H9 (cell line): ENCODE measurements at regions not wholly inside any gene's neighbourhood (a gene's known extent, or its start where the extent isn't known, plus 50 kb on each side); places are given as distances from the start of the nearest gene placed in this dataset.

ENCODE experiments used
- DNase-seq: peaks from one replicate; pipeline ENCODE4 v3.0.0-alpha.2; 2017
- H2AFZ ChIP-seq: one replicate; pipeline ENCODE4 v1.6.1; 2013; ENCODE audit warnings: mild to moderate bottlenecking, low read length, control low read depth, moderate library complexity
- H2AK5ac ChIP-seq: 2 replicates; pipeline ENCODE4 v1.6.1; 2013; ENCODE audit warnings: low read length, control low read depth, mixed read lengths; ENCODE audit not compliant: insufficient read length
- H2BK120ac ChIP-seq: one replicate; pipeline ENCODE4 v1.6.1; 2013; ENCODE audit warnings: low read depth, mild to moderate bottlenecking, low read length, control low read depth, inconsistent platforms; ENCODE audit not compliant: poor library complexity, severe bottlenecking
- H2BK12ac ChIP-seq: 2 replicates; pipeline ENCODE4 v1.6.1; 2013; ENCODE audit warnings: low read length, control low read depth, mixed read lengths, low read depth; ENCODE audit not compliant: insufficient read length
- H2BK15ac ChIP-seq: 2 replicates; pipeline ENCODE4 v1.6.1; 2013; ENCODE audit warnings: low read depth, low read length, control low read depth
- H2BK20ac ChIP-seq: one replicate; pipeline ENCODE4 v1.6.1; 2013; ENCODE audit warnings: low read depth, mild to moderate bottlenecking, low read length, control low read depth, inconsistent platforms; ENCODE audit not compliant: poor library complexity, severe bottlenecking
- H2BK5ac ChIP-seq: 2 replicates; pipeline ENCODE4 v1.6.1; 2013; ENCODE audit warnings: low read length, control low read depth, mixed read lengths; ENCODE audit not compliant: insufficient read length
- H3K14ac ChIP-seq: 2 replicates; pipeline ENCODE4 v1.6.1; 2013; ENCODE audit warnings: low read length, control low read depth; ENCODE audit not compliant: insufficient read depth
- H3K18ac ChIP-seq: 2 replicates; pipeline ENCODE4 v1.6.1; 2013; ENCODE audit warnings: low read depth, mild to moderate bottlenecking, mixed read lengths, low read length, control low read depth; ENCODE audit not compliant: insufficient read length
- H3K23ac ChIP-seq: 2 replicates; pipeline ENCODE4 v1.6.1; 2013; ENCODE audit warnings: low read length, control low read depth, mixed read lengths, low read depth; ENCODE audit not compliant: insufficient read length
- H3K23me2 ChIP-seq: 2 replicates; pipeline ENCODE4 v1.6.1; 2013; ENCODE audit warnings: low read depth, mild to moderate bottlenecking, mixed read lengths, low read length, control low read depth; ENCODE audit not compliant: insufficient read length, poor library complexity, severe bottlenecking
- H3K27ac ChIP-seq: 2 replicates; pipeline ENCODE4 v1.5.1; 2013; ENCODE audit warnings: low read length, control low read depth, mixed read lengths, low read depth; ENCODE audit not compliant: insufficient read length
- H3K27me3 ChIP-seq: 2 replicates; pipeline ENCODE4 v1.6.1; 2013; ENCODE audit warnings: low read length, control low read depth, inconsistent platforms; ENCODE audit not compliant: insufficient read depth
- H3K4ac ChIP-seq: 2 replicates; pipeline ENCODE4 v1.6.1; 2013; ENCODE audit warnings: low read depth, mild to moderate bottlenecking, control low read depth, inconsistent platforms, low read length, moderate library complexity
- H3K4me1 ChIP-seq: 2 replicates; pipeline ENCODE4 v1.6.1; 2013; ENCODE audit warnings: low read length, control low read depth, inconsistent platforms; ENCODE audit not compliant: insufficient read depth
- H3K4me2 ChIP-seq: 2 replicates; pipeline ENCODE4 v1.6.1; 2013; ENCODE audit warnings: low read length, control low read depth, mixed read lengths; ENCODE audit not compliant: insufficient read length, insufficient read depth
- H3K56ac ChIP-seq: 2 replicates; pipeline ENCODE4 v1.6.1; 2013; ENCODE audit warnings: low read depth, mild to moderate bottlenecking, mixed read lengths, low read length, control low read depth; ENCODE audit not compliant: insufficient read length
- H3K79me1 ChIP-seq: 2 replicates; pipeline ENCODE4 v1.6.1; 2013; ENCODE audit warnings: low read depth, mild to moderate bottlenecking, moderate library complexity, low read length, control low read depth, inconsistent platforms; ENCODE audit not compliant: insufficient read depth, poor library complexity, severe bottlenecking
- H3K79me2 ChIP-seq: 2 replicates; pipeline ENCODE4 v1.6.1; 2013; ENCODE audit warnings: low read length, control low read depth, inconsistent platforms; ENCODE audit not compliant: insufficient read depth
- H3K9ac ChIP-seq: 2 replicates; pipeline ENCODE4 v1.6.1; 2013; ENCODE audit warnings: low read length, control low read depth, mixed read lengths; ENCODE audit not compliant: insufficient read length; ENCODE audit errors: extremely low read depth
- H3K9me3 ChIP-seq: one replicate; pipeline ENCODE4 v1.6.1; 2013; ENCODE audit warnings: low read depth, low read length, inconsistent platforms; ENCODE audit not compliant: control insufficient read depth
- H3T11ph ChIP-seq: one replicate; pipeline ENCODE4 v1.6.1; 2013; ENCODE audit warnings: mild to moderate bottlenecking, low read length, control low read depth, inconsistent platforms
- H4K20me1 ChIP-seq: one replicate; pipeline ENCODE4 v1.6.1; 2013; ENCODE audit not compliant: control insufficient read depth, insufficient read length, insufficient read depth
- H4K5ac ChIP-seq: 2 replicates; pipeline ENCODE4 v1.6.1; 2013; ENCODE audit warnings: low read depth, mild to moderate bottlenecking, mixed read lengths, low read length, control low read depth; ENCODE audit not compliant: insufficient read length
- H4K8ac ChIP-seq: replicated peaks from 2 replicates; pipeline ENCODE4 v1.6.1; 2013; ENCODE audit warnings: low read length, control low read depth, mixed read lengths, low read depth; ENCODE audit not compliant: insufficient read length
- H4K91ac ChIP-seq: 2 replicates; pipeline ENCODE4 v1.6.1; 2013; ENCODE audit warnings: low read depth, mild to moderate bottlenecking, moderate library complexity, mixed read lengths, low read length, control low read depth; ENCODE audit not compliant: insufficient read length
- H3K27ac Mint-ChIP-seq, 3 experiments: 2 replicates in 2 of 3; 3 replicates in 1 of 3; pipeline ENCODE4 v1.8.0; 2020 to 2021; ENCODE audit warnings: mixed read lengths in 3 of 3, mild to moderate bottlenecking in 1 of 3, moderate library complexity in 1 of 3
- H3K27me3 Mint-ChIP-seq: 2 replicates; pipeline ENCODE4 v1.8.0; 2021; ENCODE audit warnings: low read depth, mild to moderate bottlenecking, moderate library complexity, mixed read lengths
- H3K36me3 Mint-ChIP-seq, 3 experiments: 2 replicates in 2 of 3; 3 replicates in 1 of 3; pipeline ENCODE4 v1.8.0; 2020 to 2021; ENCODE audit warnings: low read depth in 3 of 3, mixed read lengths in 3 of 3; ENCODE audit not compliant: insufficient read depth in 1 of 3
- H3K4me1 Mint-ChIP-seq, 2 experiments: 2 replicates each; pipeline ENCODE4 v1.8.0; 2020; ENCODE audit warnings: mixed read lengths in 2 of 2
- H3K4me3 Mint-ChIP-seq, 2 experiments: 2 replicates in 1 of 2; 3 replicates in 1 of 2; pipeline ENCODE4 v1.8.0; 2020 to 2021; ENCODE audit warnings: mild to moderate bottlenecking in 2 of 2, mixed read lengths in 2 of 2, moderate library complexity in 1 of 2
- H3K9me3 Mint-ChIP-seq, 2 experiments: 2 replicates in 1 of 2; 3 replicates in 1 of 2; pipeline ENCODE4 v1.8.0; 2020; ENCODE audit warnings: mild to moderate bottlenecking in 2 of 2, mixed read lengths in 2 of 2, moderate library complexity in 1 of 2
- WGBS: extraction: QIAGEN DNeasy Blood & Tissue Kit; methylation state at CpG from one replicate; pipeline ENCODE4 v1.1.7; 2013; ENCODE audit warnings: missing lambda C conversion rate, low lambda C conversion rate, mixed read lengths; ENCODE audit not compliant: insufficient read length; ENCODE audit errors: extremely low coverage; 5-methylcytosine and 5-hydroxymethylcytosine counted together
- TF ChIP-seq, protein P1 (sequence below): fragments of 200-600 bp; sonication (generic); conservative IDR thresholded peaks from 3 replicates; pipeline ENCODE4 v1.8.0; 2021; ENCODE audit warnings: antibody characterized with exemption, mild to moderate bottlenecking

DNA sequence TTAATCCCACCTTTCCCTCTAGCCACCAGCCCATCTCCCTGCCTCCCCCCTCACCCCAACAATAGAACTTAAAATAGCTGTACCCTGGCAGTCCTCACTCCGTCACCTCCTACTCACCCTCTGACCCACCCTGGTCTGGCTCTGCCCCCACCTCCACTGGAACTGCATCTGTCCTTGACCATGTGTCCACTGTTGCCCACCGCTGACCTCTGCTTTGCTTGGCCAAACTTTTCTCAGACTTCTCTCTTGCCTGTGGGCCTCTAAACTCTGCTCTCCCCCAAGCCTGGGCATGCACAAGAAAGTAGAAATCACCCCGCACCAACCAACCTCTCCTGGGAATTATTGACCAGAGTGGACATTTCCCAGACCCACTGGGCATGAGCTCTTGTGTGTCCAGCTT lies 169.8 kb downstream of the WSCD1 start:
- H3K23ac ChIP-seq = no peak overlapping the region
- no peak overlapping the region for H3K4me2 ChIP-seq
- no peak overlapping the region for H2BK120ac ChIP-seq
- H4K8ac ChIP-seq = no peak overlapping the region
- H3K56ac ChIP-seq = no peak overlapping the region
- peak; percentile 25 for DNase-seq
- no peak overlapping the region; a peak in 1 of 5 replicates for H3K4me3 Mint-ChIP-seq
- no peak overlapping the region for H2BK5ac ChIP-seq
- H3K23me2 ChIP-seq = peaks cover 5% of the 10 kb centered on the region
- TF ChIP-seq, protein P1, sequence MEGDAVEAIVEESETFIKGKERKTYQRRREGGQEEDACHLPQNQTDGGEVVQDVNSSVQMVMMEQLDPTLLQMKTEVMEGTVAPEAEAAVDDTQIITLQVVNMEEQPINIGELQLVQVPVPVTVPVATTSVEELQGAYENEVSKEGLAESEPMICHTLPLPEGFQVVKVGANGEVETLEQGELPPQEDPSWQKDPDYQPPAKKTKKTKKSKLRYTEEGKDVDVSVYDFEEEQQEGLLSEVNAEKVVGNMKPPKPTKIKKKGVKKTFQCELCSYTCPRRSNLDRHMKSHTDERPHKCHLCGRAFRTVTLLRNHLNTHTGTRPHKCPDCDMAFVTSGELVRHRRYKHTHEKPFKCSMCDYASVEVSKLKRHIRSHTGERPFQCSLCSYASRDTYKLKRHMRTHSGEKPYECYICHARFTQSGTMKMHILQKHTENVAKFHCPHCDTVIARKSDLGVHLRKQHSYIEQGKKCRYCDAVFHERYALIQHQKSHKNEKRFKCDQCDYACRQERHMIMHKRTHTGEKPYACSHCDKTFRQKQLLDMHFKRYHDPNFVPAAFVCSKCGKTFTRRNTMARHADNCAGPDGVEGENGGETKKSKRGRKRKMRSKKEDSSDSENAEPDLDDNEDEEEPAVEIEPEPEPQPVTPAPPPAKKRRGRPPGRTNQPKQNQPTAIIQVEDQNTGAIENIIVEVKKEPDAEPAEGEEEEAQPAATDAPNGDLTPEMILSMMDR = no peak
- no peak overlapping the region for H3K4ac ChIP-seq
- no peak overlapping the region for H2AFZ ChIP-seq
- H2BK15ac ChIP-seq = no peak overlapping the region
- WGBS = no CpG with 5 or more reads among the region's 3 CpGs
- no peak overlapping the region for H3K9ac ChIP-seq
- no peaks in the 10 kb centered on the region for H3K9me3 ChIP-seq
- peaks cover 12% of the 10 kb centered on the region; the same call in 1 of the 2 replicates for H3K4me1 ChIP-seq
- no peaks in the 10 kb centered on the region for H3K79me2 ChIP-seq
- no peak overlapping the region for H3K14ac ChIP-seq
- H4K91ac ChIP-seq = no peak overlapping the region
- H4K20me1 ChIP-seq = no peaks in the 10 kb centered on the region
- H3K4me1 Mint-ChIP-seq = peaks cover 58 to 69% of the 10 kb centered on the region in 2 experiments
- H3T11ph ChIP-seq = no peak overlapping the region
- 0 out of 7 replicates have a peak overlapping the region, but pooled peaks of 1 of the 3 experiments have one; percentile 4 for H3K27ac Mint-ChIP-seq
- H3K36me3 Mint-ChIP-seq = no peaks in the 10 kb centered on the region
- H2BK20ac ChIP-seq = no peak overlapping the region
- H2AK5ac ChIP-seq = no peak overlapping the region
- H3K18ac ChIP-seq = no peak overlapping the region
- no peaks in the 10 kb centered on the region for H3K79me1 ChIP-seq
- no peak overlapping the region for H2BK12ac ChIP-seq
- H3K27me3 ChIP-seq = no peaks in the 10 kb centered on the region
- H4K5ac ChIP-seq = no peak overlapping the region
- H3K27ac ChIP-seq = no peak overlapping the region
- peaks cover 2% of the 10 kb centered on the region; the same call in 1 of the 2 replicates for H3K27me3 Mint-ChIP-seq
- no peaks in the 10 kb centered on the region; a peak in 1 of 5 replicates for H3K9me3 Mint-ChIP-seq
